ENCODE measurements at regions not wholly inside any gene's neighbourhood (a gene's known extent, or its start where the extent isn't known, plus 50 kb on each side); places are given as distances from the start of the nearest gene placed in this dataset.

GRCh38 chr1:195153107-195153506 lies 1455.1 kb downstream of the KCNT2 start:
- no peaks in the 10 kb centered on the region for H3K9me3 ChIP-seq
- TF ChIP-seq, protein P1, sequence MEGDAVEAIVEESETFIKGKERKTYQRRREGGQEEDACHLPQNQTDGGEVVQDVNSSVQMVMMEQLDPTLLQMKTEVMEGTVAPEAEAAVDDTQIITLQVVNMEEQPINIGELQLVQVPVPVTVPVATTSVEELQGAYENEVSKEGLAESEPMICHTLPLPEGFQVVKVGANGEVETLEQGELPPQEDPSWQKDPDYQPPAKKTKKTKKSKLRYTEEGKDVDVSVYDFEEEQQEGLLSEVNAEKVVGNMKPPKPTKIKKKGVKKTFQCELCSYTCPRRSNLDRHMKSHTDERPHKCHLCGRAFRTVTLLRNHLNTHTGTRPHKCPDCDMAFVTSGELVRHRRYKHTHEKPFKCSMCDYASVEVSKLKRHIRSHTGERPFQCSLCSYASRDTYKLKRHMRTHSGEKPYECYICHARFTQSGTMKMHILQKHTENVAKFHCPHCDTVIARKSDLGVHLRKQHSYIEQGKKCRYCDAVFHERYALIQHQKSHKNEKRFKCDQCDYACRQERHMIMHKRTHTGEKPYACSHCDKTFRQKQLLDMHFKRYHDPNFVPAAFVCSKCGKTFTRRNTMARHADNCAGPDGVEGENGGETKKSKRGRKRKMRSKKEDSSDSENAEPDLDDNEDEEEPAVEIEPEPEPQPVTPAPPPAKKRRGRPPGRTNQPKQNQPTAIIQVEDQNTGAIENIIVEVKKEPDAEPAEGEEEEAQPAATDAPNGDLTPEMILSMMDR (IDR thresholded peaks at IDR 0.05), result no peak
- no peaks in the 10 kb centered on the region for H3K4me1 ChIP-seq
- H3K36me3 ChIP-seq, result no peaks in the 10 kb centered on the region
- H3K27me3 ChIP-seq (ENCODE audit: low read depth), result no peaks in the 10 kb centered on the region
- no peak overlapping the region for H3K27ac ChIP-seq
- DNase-seq, result no peak
- no peak overlapping the region for H3K4me3 ChIP-seq
- intact Hi-C loops (cut with DNase I), result no loop called here
- no peak for ATAC-seq

DNA sequence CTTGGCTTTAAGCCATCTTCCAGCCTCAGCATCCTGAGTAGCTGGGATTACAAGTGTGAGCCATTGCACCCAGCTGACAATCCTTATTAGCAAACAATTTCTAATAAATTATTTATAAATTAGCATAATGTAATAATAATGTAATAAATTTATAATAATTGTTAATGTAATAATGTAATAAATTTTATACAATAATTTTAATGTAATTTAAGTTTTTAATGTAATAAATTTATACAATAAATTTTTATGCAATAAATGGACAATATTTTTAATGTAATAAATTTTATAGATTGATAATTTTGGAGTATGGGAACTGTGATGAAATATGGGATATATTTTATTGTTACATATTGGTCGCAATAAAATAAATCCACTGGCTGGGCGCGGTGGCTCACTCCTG lies 1457.5 kb downstream of the KCNT2 start:
- intact Hi-C loops (cut with DNase I), result no loop called here
- no peak for ATAC-seq
- Histone ChIP-seq H3K4me1 (no peaks in the 10 kb centered on the region), H3K27me3 (ENCODE audit: low read depth) (no peaks in the 10 kb centered on the region), H3K4me3 (no peak overlapping the region), H3K9me3 (no peaks in the 10 kb centered on the region), H3K36me3 (no peaks in the 10 kb centered on the region), H3K27ac (no peak overlapping the region)
- no peak for DNase-seq
- TF ChIP-seq, protein P1 (IDR thresholded peaks at IDR 0.05), result no peak

DNA sequence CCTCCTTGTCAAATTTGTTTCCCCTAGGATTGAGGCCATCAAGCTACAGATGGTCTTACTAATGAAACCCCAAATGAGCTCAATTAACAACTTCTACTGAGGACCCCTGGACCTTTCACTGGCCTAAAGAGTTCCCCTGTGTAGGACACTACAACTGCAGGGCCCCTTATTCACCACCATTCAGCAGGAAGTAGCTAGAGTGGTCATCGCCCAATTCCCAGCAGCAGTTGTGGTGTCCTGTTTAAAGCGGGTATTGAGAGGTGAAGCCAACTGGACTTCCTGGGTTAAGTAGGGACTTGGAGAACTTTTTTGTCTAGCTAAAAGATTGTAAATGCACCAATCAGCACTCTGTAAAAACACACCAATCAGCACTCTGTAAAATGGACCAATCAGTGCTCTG lies 1466.9 kb downstream of the KCNT2 start:
- no peak for DNase-seq
- intact Hi-C loops (cut with DNase I), result no loop called here
- Histone ChIP-seq H3K4me3 (no peak overlapping the region), H3K9me3 (peaks cover 13% of the 10 kb centered on the region), H3K27ac (no peak overlapping the region), H3K27me3 (ENCODE audit: low read depth) (no peaks in the 10 kb centered on the region), H3K4me1 (no peaks in the 10 kb centered on the region), H3K36me3 (no peaks in the 10 kb centered on the region)
- TF ChIP-seq, protein P1 (IDR thresholded peaks at IDR 0.05), result no peak
- ATAC-seq, result no peak

GRCh38 chr1:195130598-195130997 lies 1477.6 kb downstream of the KCNT2 start:
- Histone ChIP-seq H3K36me3 (no peaks in the 10 kb centered on the region), H3K27ac (no peak overlapping the region), H3K9me3 (no peaks in the 10 kb centered on the region), H3K4me3 (no peak overlapping the region), H3K27me3 (ENCODE audit: low read depth) (no peaks in the 10 kb centered on the region), H3K4me1 (no peaks in the 10 kb centered on the region)
- intact Hi-C loops (cut with DNase I), result no loop called here
- TF ChIP-seq, protein P1 (IDR thresholded peaks at IDR 0.05), result no peak
- ATAC-seq, result no peak
- no peak for DNase-seq

GRCh38 chr1:195122497-195122896 lies 1485.7 kb downstream of the KCNT2 start:
- H3K27ac ChIP-seq, result no peak overlapping the region
- no peaks in the 10 kb centered on the region for H3K9me3 ChIP-seq
- DNase-seq (no peak), ATAC-seq (no peak)
- no peaks in the 10 kb centered on the region for H3K4me1 ChIP-seq
- intact Hi-C loops (cut with DNase I), result no loop called here
- H3K27me3 ChIP-seq (ENCODE audit: low read depth), result no peaks in the 10 kb centered on the region
- no peaks in the 10 kb centered on the region for H3K36me3 ChIP-seq
- no peak overlapping the region for H3K4me3 ChIP-seq
- TF ChIP-seq, protein P1 (IDR thresholded peaks at IDR 0.05), result no peak

GRCh38 chr1:195113471-195113870 lies 1494.8 kb downstream of the KCNT2 start:
- no peak overlapping the region for H3K4me3 ChIP-seq
- no peak for DNase-seq
- intact Hi-C loops (cut with DNase I), result no loop called here
- TF ChIP-seq, protein P1 (IDR thresholded peaks at IDR 0.05), result no peak
- H3K36me3 ChIP-seq, result no peaks in the 10 kb centered on the region
- H3K27me3 ChIP-seq (ENCODE audit: low read depth), result no peaks in the 10 kb centered on the region
- peaks cover 3% of the 10 kb centered on the region for H3K9me3 ChIP-seq
- no peaks in the 10 kb centered on the region for H3K4me1 ChIP-seq
- ATAC-seq, result no peak
- H3K27ac ChIP-seq, result no peak overlapping the region
